Spleen (tissue), 11 donors: ENCODE measurements at regions not wholly inside any gene's neighbourhood (a gene's known extent, or its start where the extent isn't known, plus 50 kb on each side); places are given as distances from the start of the nearest gene placed in this dataset.
"Not testable (repeated sequence)": the region's sequence is repeated elsewhere in the genome, so short reads cannot be mapped to it uniquely, and the experiment has no call there.

ENCODE experiments used
- DNase-seq: peaks from one replicate; pipeline ENCODE4 v3.0.0-alpha.2; 2020
- H3K27ac ChIP-seq, 8 donors: fragments of 200-600 bp; sonication (generic) in 7 of 8; 1 replicate in 4 of 8; 2 replicates in 4 of 8; pipeline versions ENCODE4 v1.5.0 to v1.8.0; 2016 to 2021; ENCODE audit warnings: inconsistent platforms in 4 of 8, mild to moderate bottlenecking in 4 of 8, moderate library complexity in 1 of 8
- H3K27me3 ChIP-seq, 7 donors: fragments of 200-600 bp; sonication (generic) in 6 of 7; replicated peaks in 1 of 7; 1 replicate in 4 of 7; 2 replicates in 3 of 7; pipeline versions ENCODE4 v1.5.0 to v1.8.0; 2016 to 2021; ENCODE audit warnings: inconsistent platforms in 3 of 7, mild to moderate bottlenecking in 1 of 7
- H3K36me3 ChIP-seq, 6 donors: fragments of 200-600 bp; sonication (generic) in 5 of 6; 1 replicate in 4 of 6; 2 replicates in 2 of 6; pipeline versions ENCODE4 v1.5.0 to v1.8.0; 2016 to 2021; ENCODE audit warnings: inconsistent platforms in 2 of 6
- H3K4me1 ChIP-seq, 6 donors: fragments of 200-600 bp; sonication (generic) in 5 of 6; 1 replicate in 3 of 6; 2 replicates in 3 of 6; pipeline versions ENCODE4 v1.5.0 to v1.8.0; 2016 to 2021; ENCODE audit warnings: inconsistent platforms in 3 of 6
- H3K4me3 ChIP-seq, 8 donors: fragments of 200-600 bp; sonication (generic) in 7 of 8; 1 replicate in 4 of 8; 2 replicates in 4 of 8; pipeline versions ENCODE4 v1.5.0 to v1.8.0; 2016 to 2021; ENCODE audit warnings: inconsistent platforms in 4 of 8, mild to moderate bottlenecking in 4 of 8, moderate library complexity in 2 of 8
- H3K9me3 ChIP-seq, 8 donors: fragments of 200-600 bp; sonication (generic) in 7 of 8; 1 replicate in 4 of 8; 2 replicates in 4 of 8; pipeline versions ENCODE4 v1.5.0 to v1.8.0; 2016 to 2021; ENCODE audit warnings: inconsistent platforms in 4 of 8
- CTCF ChIP-seq, 11 experiments: fragments of 200-600 bp in 7 of 11; fragments of 450-650 bp in 4 of 11; sonication (generic) in 4 of 11; IDR thresholded peaks in 8 of 11; conservative IDR thresholded peaks in 3 of 11; 1 replicate in 7 of 11; 2 replicates in 4 of 11; pipeline versions ENCODE4 v1.4.0 to v1.8.0; 2016 to 2021; ENCODE audit warnings: antibody characterized with exemption in 11 of 11, inconsistent platforms in 4 of 11, mild to moderate bottlenecking in 1 of 11
- POLR2A ChIP-seq, 3 donors: fragments of 450-650 bp; IDR thresholded peaks; one replicate each; pipeline ENCODE4 v1.5.1; 2017; ENCODE audit warnings: antibody characterized with exemption in 3 of 3, mild to moderate bottlenecking in 1 of 3
- POLR2AphosphoS5 ChIP-seq, 3 donors: sonication (generic); formaldehyde crosslinking; IDR thresholded peaks; one replicate each; pipeline ENCODE4 v1.5.1; 2017; ENCODE audit warnings: antibody characterized with exemption in 3 of 3
- WGBS, 5 donors: extraction: QIAGEN DNeasy Blood & Tissue Kit in 3 of 5; methylation state at CpG; one replicate each; pipeline versions ENCODE4 v1.1.5 to v1.1.7; 2013 to 2018; 5-methylcytosine and 5-hydroxymethylcytosine counted together
- intact Hi-C: fragments of 100-400 bp; cut with DNase I; formaldehyde crosslinking; loops from one replicate; pipeline ENCODE4 v1.15.0; 2023; ENCODE audit warnings: low total_unique reads
- donor health status: healthy with polysubstance abuse.
- donor health status: DM: no; HTN: no; CAD: no; lungs with moderate emphysema.
- donor health status: DM: no; HTN: no; CAD: no.
- donor health status: Bipolar disorder and iron deficiency.
- donor health status: healthy.
- donor health status: DM: no; HTN: no; CAD: no.
- donor health status: DM: yes; HTN: yes; CAD: no.

GRCh38 chr15:75779504-75779903, 63.7 kb upstream of the UBE2Q2 start:
- Histone ChIP-seq H3K4me1 (no peaks in the 10 kb centered on the region), H3K36me3 (no peaks in the 10 kb centered on the region), H3K27me3 (peaks cover 0 to 5% (median 0%) of the 10 kb centered on the region in 7 donors), H3K9me3 (no peaks in the 10 kb centered on the region), H3K4me3 (no peak overlapping the region), H3K27ac (no peak overlapping the region)
- no peak for DNase-seq
- 81 to 93% (median 88%) methylated on average over 5 of the region's 5 CpGs for WGBS, 5 donors
- intact Hi-C loops: no loop called here
- TF ChIP-seq POLR2AphosphoS5 (IDR thresholded peaks at IDR 0.05): no peak
- no peak for TF ChIP-seq CTCF (IDR thresholded peaks at IDR 0.05 in 8 of 11, conservative IDR thresholded peaks at IDR 0.05 in 3 of 11)
- TF ChIP-seq POLR2A (IDR thresholded peaks at IDR 0.05): no peak

- intact Hi-C loops, H3K27me3 ChIP-seq, H3K36me3 ChIP-seq, DNase-seq, H3K9me3 ChIP-seq, H3K4me1 ChIP-seq, H3K4me3 ChIP-seq, H3K27ac ChIP-seq: not testable (repeated sequence)
These were observed 64.4 kb upstream of the CSPG4 start for GRCh38 chr15:75776871-75777610.

GRCh38 chr15:75776065-75776423, 63.4 kb upstream of the CSPG4 start:
- Histone ChIP-seq H3K27ac (no peak overlapping the region), H3K27me3 (no peaks in the 10 kb centered on the region), H3K4me3 (no peak overlapping the region), H3K9me3 (no peaks in the 10 kb centered on the region), H3K36me3 (no peaks in the 10 kb centered on the region), H3K4me1 (no peaks in the 10 kb centered on the region)
- WGBS, 5 donors: 32 to 56% (median 45%) methylated on average over 2 of the region's 2 CpGs
- intact Hi-C loops: no loop called here
- TF ChIP-seq POLR2AphosphoS5 (IDR thresholded peaks at IDR 0.05): no peak
- TF ChIP-seq CTCF (IDR thresholded peaks at IDR 0.05 in 8 of 11, conservative IDR thresholded peaks at IDR 0.05 in 3 of 11): no peak
- no peak for TF ChIP-seq POLR2A (IDR thresholded peaks at IDR 0.05)
- no peak for DNase-seq

GRCh38 chr15:75775296-75776064, 62.8 kb upstream of the CSPG4 start:
- intact Hi-C loops: no loop called here
- peak; percentile 54 for DNase-seq
- Histone ChIP-seq H3K4me3 (no peak overlapping the region), H3K36me3 (no peaks in the 10 kb centered on the region), H3K9me3 (no peaks in the 10 kb centered on the region), H3K4me1 (no peaks in the 10 kb centered on the region), H3K27ac (no peak overlapping the region), H3K27me3 (no peaks in the 10 kb centered on the region)
- TF ChIP-seq POLR2AphosphoS5 (IDR thresholded peaks at IDR 0.05) (no peak), CTCF (IDR thresholded peaks at IDR 0.05 in 8 of 11, conservative IDR thresholded peaks at IDR 0.05 in 3 of 11) (no peak), POLR2A (IDR thresholded peaks at IDR 0.05) (no peak)
- 81 to 90% (median 86%) methylated on average over 9 of the region's 9 CpGs for WGBS, 5 donors

- 69 to 76% (median 73%) methylated on average over 2 of the region's 3 CpGs for WGBS, 5 donors
- H3K4me3 ChIP-seq, DNase-seq, H3K4me1 ChIP-seq, H3K9me3 ChIP-seq, intact Hi-C loops, H3K27ac ChIP-seq, H3K36me3 ChIP-seq, H3K27me3 ChIP-seq: not testable (repeated sequence)
These were observed 61.3 kb upstream of the CSPG4 start for GRCh38 chr15:75773974-75774373.

GRCh38 chr15:75771054-75771453, 58.4 kb upstream of the CSPG4 start:
- H3K36me3 ChIP-seq, H3K4me3 ChIP-seq, H3K4me1 ChIP-seq, intact Hi-C loops, H3K27ac ChIP-seq, DNase-seq, H3K9me3 ChIP-seq, H3K27me3 ChIP-seq: not testable (repeated sequence)
- WGBS, 5 donors: 11 to 40% (median 28%) methylated on average over 2 of the region's 2 CpGs
